Osteocyte (in vitro differentiated cells): ENCODE measurements at regions not wholly inside any gene's neighbourhood (a gene's known extent, or its start where the extent isn't known, plus 50 kb on each side); places are given as distances from the start of the nearest gene placed in this dataset.
"Not testable (repeated sequence)": the region's sequence is repeated elsewhere in the genome, so short reads cannot be mapped to it uniquely, and the experiment has no call there.

Source experiments
- DNase-seq: peaks from one replicate; pipeline ENCODE4 v3.0.0; 2021; ENCODE audit warnings: mixed read lengths; ENCODE audit not compliant: unreplicated experiment; ENCODE audit errors: extremely low spot score
- H3K27ac Mint-ChIP-seq: one replicate; pipeline ENCODE4 v1.8.0; 2021; ENCODE audit warnings: mild to moderate bottlenecking, mixed read lengths; ENCODE audit not compliant: unreplicated experiment
- H3K27me3 Mint-ChIP-seq: one replicate; pipeline ENCODE4 v1.8.0; 2021; ENCODE audit warnings: mixed read lengths; ENCODE audit not compliant: unreplicated experiment
- H3K36me3 Mint-ChIP-seq: one replicate; pipeline ENCODE4 v1.8.0; 2021; ENCODE audit warnings: mixed read lengths; ENCODE audit not compliant: unreplicated experiment
- H3K4me1 Mint-ChIP-seq: one replicate; pipeline ENCODE4 v1.8.0; 2021; ENCODE audit warnings: mixed read lengths; ENCODE audit not compliant: unreplicated experiment
- H3K4me3 Mint-ChIP-seq: one replicate; pipeline ENCODE4 v1.8.0; 2021; ENCODE audit warnings: mild to moderate bottlenecking, moderate library complexity, mixed read lengths; ENCODE audit not compliant: unreplicated experiment
- H3K9me3 Mint-ChIP-seq: one replicate; pipeline ENCODE4 v1.8.0; 2021; ENCODE audit warnings: mixed read lengths; ENCODE audit not compliant: unreplicated experiment
- CTCF ChIP-seq: fragments of 200-600 bp; sonication (generic); IDR thresholded peaks from 2 replicates; pipeline ENCODE4 v1.5.0; 2021; ENCODE audit warnings: antibody characterized with exemption, mild to moderate bottlenecking, moderate library complexity

- no peaks in the 10 kb centered on the region for H3K9me3 Mint-ChIP-seq
- TF ChIP-seq CTCF: no peak
- H3K4me1 Mint-ChIP-seq: no peaks in the 10 kb centered on the region
- no peaks in the 10 kb centered on the region for H3K27me3 Mint-ChIP-seq
- no peak for DNase-seq
- no peaks in the 10 kb centered on the region for H3K36me3 Mint-ChIP-seq
- H3K4me3 Mint-ChIP-seq: no peak overlapping the region
- H3K27ac Mint-ChIP-seq: no peak overlapping the region
Measured at GRCh38 chr21:34228792-34229191, 135.0 kb upstream of the KCNE2 start.

- no peaks in the 10 kb centered on the region for H3K36me3 Mint-ChIP-seq
- H3K27ac Mint-ChIP-seq: no peak overlapping the region
- DNase-seq: no peak
- no peaks in the 10 kb centered on the region for H3K9me3 Mint-ChIP-seq
- TF ChIP-seq CTCF: no peak
- no peaks in the 10 kb centered on the region for H3K27me3 Mint-ChIP-seq
- no peak overlapping the region for H3K4me3 Mint-ChIP-seq
- H3K4me1 Mint-ChIP-seq: no peaks in the 10 kb centered on the region
Measured at GRCh38 chr21:34229353-34229752, 134.5 kb upstream of the KCNE2 start.

- H3K36me3 Mint-ChIP-seq, DNase-seq, H3K9me3 Mint-ChIP-seq, H3K27me3 Mint-ChIP-seq, H3K4me3 Mint-ChIP-seq, H3K27ac Mint-ChIP-seq, H3K4me1 Mint-ChIP-seq: not testable (repeated sequence)
Measured at GRCh38 chr21:34233741-34234140, 130.1 kb upstream of the KCNE2 start.

GRCh38 chr21:34235514-34235913 is 128.3 kb upstream of the KCNE2 start:
- no peak for TF ChIP-seq CTCF
- H3K27ac Mint-ChIP-seq: no peak overlapping the region
- peaks cover 7% of the 10 kb centered on the region for H3K9me3 Mint-ChIP-seq
- H3K36me3 Mint-ChIP-seq: peaks cover 3% of the 10 kb centered on the region
- no peak for DNase-seq
- H3K4me3 Mint-ChIP-seq: no peak overlapping the region
- peaks cover 5% of the 10 kb centered on the region for H3K27me3 Mint-ChIP-seq
- H3K4me1 Mint-ChIP-seq: peaks cover 9% of the 10 kb centered on the region

GRCh38 chr21:34242973-34243372 is 120.8 kb upstream of the KCNE2 start:
- TF ChIP-seq CTCF: no peak

GRCh38 chr21:34243562-34243961 is 120.2 kb upstream of the KCNE2 start:
- H3K4me1 Mint-ChIP-seq: no peaks in the 10 kb centered on the region
- H3K27me3 Mint-ChIP-seq: peaks cover 2% of the 10 kb centered on the region
- peaks cover 2% of the 10 kb centered on the region for H3K36me3 Mint-ChIP-seq
- no peak overlapping the region for H3K4me3 Mint-ChIP-seq
- peak; percentile 52 for TF ChIP-seq CTCF
- H3K27ac Mint-ChIP-seq: no peak overlapping the region
- no peak for DNase-seq
- H3K9me3 Mint-ChIP-seq: no peaks in the 10 kb centered on the region

More at GRCh38 chr21:34242973-34243372, 120.8 kb upstream of the KCNE2 start:
- no peak for DNase-seq
- H3K27me3 Mint-ChIP-seq: peaks cover 2% of the 10 kb centered on the region
- no peaks in the 10 kb centered on the region for H3K4me1 Mint-ChIP-seq
- H3K27ac Mint-ChIP-seq: no peak overlapping the region
- no peak overlapping the region for H3K4me3 Mint-ChIP-seq
- no peaks in the 10 kb centered on the region for H3K36me3 Mint-ChIP-seq
- no peaks in the 10 kb centered on the region for H3K9me3 Mint-ChIP-seq
